ENCODE measurements at regions not wholly inside any gene's neighbourhood (a gene's known extent, or its start where the extent isn't known, plus 50 kb on each side); places are given as distances from the start of the nearest gene placed in this dataset.

DNA sequence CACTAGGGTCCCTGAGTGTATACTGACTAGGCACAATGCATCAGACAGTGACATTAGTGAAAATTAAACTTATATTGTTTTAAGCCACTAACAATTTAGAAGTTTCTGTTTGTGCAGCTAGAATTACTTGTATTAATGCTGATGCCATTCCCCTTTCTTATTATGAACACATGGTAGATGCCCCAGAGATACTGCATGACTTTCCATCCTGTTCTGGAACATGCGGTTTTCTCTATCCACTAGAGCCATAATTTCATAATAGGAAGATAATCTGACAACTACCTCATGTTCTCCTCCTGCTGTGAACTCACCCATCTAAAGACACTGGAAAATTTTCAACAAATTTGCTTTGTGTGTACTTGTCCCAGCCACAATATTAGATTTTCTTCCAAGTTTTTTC lies 1256.4 kb downstream of the FAM181B start:
- no peak for ATAC-seq
- 73% methylated on average over 1 of the region's 1 CpG for WGBS
- intact Hi-C loops (cut with DNase I): no loop called here
- Histone ChIP-seq H3K9me3 (ENCODE audit: control insufficient read depth, low read length) (no peaks in the 10 kb centered on the region), H3K27ac (ENCODE audit: low read length) (no peak overlapping the region), H3K4me1 (ENCODE audit: control insufficient read depth, insufficient read depth, low read length) (no peaks in the 10 kb centered on the region), H3K27me3 (ENCODE audit: control insufficient read depth, insufficient read depth) (no peaks in the 10 kb centered on the region), H3K4me3 (ENCODE audit: low read length) (no peak overlapping the region)
- no peak for DNase-seq

- 79% methylated on average over 2 of the region's 2 CpGs for WGBS
- Histone ChIP-seq H3K4me3 (ENCODE audit: low read length) (no peak overlapping the region), H3K27ac (ENCODE audit: low read length) (no peak overlapping the region), H3K4me1 (ENCODE audit: control insufficient read depth, insufficient read depth, low read length) (no peaks in the 10 kb centered on the region), H3K9me3 (ENCODE audit: control insufficient read depth, low read length) (no peaks in the 10 kb centered on the region), H3K27me3 (ENCODE audit: control insufficient read depth, insufficient read depth) (no peaks in the 10 kb centered on the region)
- no peak for ATAC-seq
- DNase-seq: no peak
- intact Hi-C loops (cut with DNase I): no loop called here
Measured at GRCh38 chr11:81476345-81476744, 1257.3 kb downstream of the FAM181B start.

- Histone ChIP-seq H3K27ac (ENCODE audit: low read length) (no peak overlapping the region), H3K4me1 (ENCODE audit: control insufficient read depth, insufficient read depth, low read length) (no peaks in the 10 kb centered on the region), H3K9me3 (ENCODE audit: control insufficient read depth, low read length) (no peaks in the 10 kb centered on the region), H3K27me3 (ENCODE audit: control insufficient read depth, insufficient read depth) (no peaks in the 10 kb centered on the region), H3K4me3 (ENCODE audit: low read length) (no peak overlapping the region)
- DNase-seq (no peak), ATAC-seq (no peak)
- WGBS: 72% methylated on average over 2 of the region's 2 CpGs
- intact Hi-C loops (cut with DNase I): no loop called here
Measured at GRCh38 chr11:81472646-81473045, 1261.0 kb downstream of the FAM181B start.

- WGBS: 71% methylated on average over 3 of the region's 3 CpGs
- no peak for ATAC-seq
Measured at GRCh38 chr11:81470446-81470845, 1263.2 kb downstream of the FAM181B start.

GRCh38 chr11:81459766-81460306 lies 1273.8 kb downstream of the FAM181B start:
- 74% methylated on average over 2 of the region's 2 CpGs for WGBS
- DNase-seq: no peak

More at GRCh38 chr11:81470446-81470845, 1263.2 kb downstream of the FAM181B start:
- H3K9me3 ChIP-seq (ENCODE audit: control insufficient read depth, low read length): no peaks in the 10 kb centered on the region
- DNase-seq: no peak
- no peaks in the 10 kb centered on the region for H3K4me1 ChIP-seq (ENCODE audit: control insufficient read depth, insufficient read depth, low read length)
- no peak overlapping the region for H3K4me3 ChIP-seq (ENCODE audit: low read length)
- intact Hi-C loops (cut with DNase I): no loop called here
- no peaks in the 10 kb centered on the region for H3K27me3 ChIP-seq (ENCODE audit: control insufficient read depth, insufficient read depth)
- no peak overlapping the region for H3K27ac ChIP-seq (ENCODE audit: low read length)

GRCh38 chr11:81449588-81450156 lies 1284.0 kb downstream of the FAM181B start:
- 85% methylated on average over 5 of the region's 5 CpGs for WGBS
- intact Hi-C loops (cut with DNase I): no loop called here
- ATAC-seq: no peak

More at GRCh38 chr11:81459766-81460306, 1273.8 kb downstream of the FAM181B start:
- no peak overlapping the region for H3K4me3 ChIP-seq (ENCODE audit: low read length)
- no peak for ATAC-seq
- intact Hi-C loops (cut with DNase I): no loop called here
- H3K9me3 ChIP-seq (ENCODE audit: control insufficient read depth, low read length): no peaks in the 10 kb centered on the region
- H3K27me3 ChIP-seq (ENCODE audit: control insufficient read depth, insufficient read depth): no peaks in the 10 kb centered on the region
- H3K27ac ChIP-seq (ENCODE audit: low read length): no peak overlapping the region
- H3K4me1 ChIP-seq (ENCODE audit: control insufficient read depth, insufficient read depth, low read length): no peaks in the 10 kb centered on the region

DNA sequence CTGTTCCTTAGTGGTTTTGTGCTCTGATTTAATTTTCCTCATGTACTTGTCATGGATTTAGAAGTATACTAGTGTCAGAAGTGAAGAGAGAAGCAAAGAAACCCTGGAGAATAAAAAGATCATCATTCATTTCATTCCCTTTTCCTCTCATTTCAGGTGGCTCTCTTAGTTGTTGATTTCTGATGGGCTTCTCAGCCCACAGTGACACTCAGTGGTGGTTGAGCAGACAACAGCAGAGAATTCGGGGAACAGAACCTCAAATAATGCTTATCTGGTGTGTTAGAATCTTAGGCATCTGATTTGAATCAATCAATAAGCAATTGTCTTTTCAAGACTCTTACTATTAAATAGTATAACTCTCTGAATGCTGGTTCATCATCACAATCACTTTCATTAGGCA lies 1289.4 kb downstream of the FAM181B start:
- no peaks in the 10 kb centered on the region for H3K4me1 ChIP-seq (ENCODE audit: control insufficient read depth, insufficient read depth, low read length)
- no peak overlapping the region for H3K27ac ChIP-seq (ENCODE audit: low read length)
- no peak overlapping the region for H3K4me3 ChIP-seq (ENCODE audit: low read length)
- ATAC-seq: no peak
- intact Hi-C loops (cut with DNase I): no loop called here
- DNase-seq: no peak
- H3K9me3 ChIP-seq (ENCODE audit: control insufficient read depth, low read length): no peaks in the 10 kb centered on the region
- H3K27me3 ChIP-seq (ENCODE audit: control insufficient read depth, insufficient read depth): no peaks in the 10 kb centered on the region
- 54% methylated on average over 1 of the region's 1 CpG for WGBS

More at GRCh38 chr11:81449588-81450156, 1284.0 kb downstream of the FAM181B start:
- H3K9me3 ChIP-seq (ENCODE audit: control insufficient read depth, low read length): no peaks in the 10 kb centered on the region
- no peak for DNase-seq
- no peaks in the 10 kb centered on the region for H3K27me3 ChIP-seq (ENCODE audit: control insufficient read depth, insufficient read depth)
- H3K4me1 ChIP-seq (ENCODE audit: control insufficient read depth, insufficient read depth, low read length): no peaks in the 10 kb centered on the region
- H3K27ac ChIP-seq (ENCODE audit: low read length): no peak overlapping the region
- no peak overlapping the region for H3K4me3 ChIP-seq (ENCODE audit: low read length)

DNA sequence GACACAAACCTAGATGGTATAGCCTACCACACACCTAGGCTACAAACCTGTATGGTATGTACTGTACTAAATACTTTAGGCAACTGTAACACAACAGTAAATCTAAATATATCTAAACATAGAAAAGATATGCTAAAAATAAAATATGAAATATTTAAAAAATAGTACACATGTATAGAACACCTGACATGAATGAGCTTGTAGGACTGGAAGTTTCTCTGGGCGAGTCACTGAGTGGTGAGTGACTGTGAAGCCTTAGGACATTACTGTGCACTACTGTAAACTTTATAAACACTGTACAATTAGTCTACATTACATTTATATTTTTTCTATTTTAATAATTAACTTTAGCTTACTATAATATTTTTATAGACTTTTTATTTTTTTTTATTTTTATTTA lies 1301.3 kb downstream of the FAM181B start:
- 92% methylated on average over 1 of the region's 1 CpG for WGBS
- intact Hi-C loops (cut with DNase I): no loop called here
- Histone ChIP-seq H3K27ac (ENCODE audit: low read length) (no peak overlapping the region), H3K4me3 (ENCODE audit: low read length) (no peak overlapping the region), H3K27me3 (ENCODE audit: control insufficient read depth, insufficient read depth) (no peaks in the 10 kb centered on the region), H3K4me1 (ENCODE audit: control insufficient read depth, insufficient read depth, low read length) (no peaks in the 10 kb centered on the region), H3K9me3 (ENCODE audit: control insufficient read depth, low read length) (no peaks in the 10 kb centered on the region)
- no peak for DNase-seq
- no peak for ATAC-seq

GRCh38 chr11:81424822-81425221 lies 1308.8 kb downstream of the FAM181B start:
- intact Hi-C loops (cut with DNase I): no loop called here
- no peak overlapping the region for H3K27ac ChIP-seq (ENCODE audit: low read length)
- 88% methylated on average over 2 of the region's 2 CpGs for WGBS
- no peak overlapping the region for H3K4me3 ChIP-seq (ENCODE audit: low read length)
- no peaks in the 10 kb centered on the region for H3K9me3 ChIP-seq (ENCODE audit: control insufficient read depth, low read length)
- H3K27me3 ChIP-seq (ENCODE audit: control insufficient read depth, insufficient read depth): no peaks in the 10 kb centered on the region
- DNase-seq: no peak
- no peak for ATAC-seq
- peaks cover 2% of the 10 kb centered on the region for H3K4me1 ChIP-seq (ENCODE audit: control insufficient read depth, insufficient read depth, low read length)

- DNase-seq (no peak), ATAC-seq (no peak)
- Histone ChIP-seq H3K27ac (ENCODE audit: low read length) (no peak overlapping the region), H3K9me3 (ENCODE audit: control insufficient read depth, low read length) (no peaks in the 10 kb centered on the region), H3K27me3 (ENCODE audit: control insufficient read depth, insufficient read depth) (no peaks in the 10 kb centered on the region), H3K4me3 (ENCODE audit: low read length) (no peak overlapping the region), H3K4me1 (ENCODE audit: control insufficient read depth, insufficient read depth, low read length) (peaks cover 2% of the 10 kb centered on the region)
- intact Hi-C loops (cut with DNase I): no loop called here
Measured at GRCh38 chr11:81422402-81422801, 1311.3 kb downstream of the FAM181B start.

DNA sequence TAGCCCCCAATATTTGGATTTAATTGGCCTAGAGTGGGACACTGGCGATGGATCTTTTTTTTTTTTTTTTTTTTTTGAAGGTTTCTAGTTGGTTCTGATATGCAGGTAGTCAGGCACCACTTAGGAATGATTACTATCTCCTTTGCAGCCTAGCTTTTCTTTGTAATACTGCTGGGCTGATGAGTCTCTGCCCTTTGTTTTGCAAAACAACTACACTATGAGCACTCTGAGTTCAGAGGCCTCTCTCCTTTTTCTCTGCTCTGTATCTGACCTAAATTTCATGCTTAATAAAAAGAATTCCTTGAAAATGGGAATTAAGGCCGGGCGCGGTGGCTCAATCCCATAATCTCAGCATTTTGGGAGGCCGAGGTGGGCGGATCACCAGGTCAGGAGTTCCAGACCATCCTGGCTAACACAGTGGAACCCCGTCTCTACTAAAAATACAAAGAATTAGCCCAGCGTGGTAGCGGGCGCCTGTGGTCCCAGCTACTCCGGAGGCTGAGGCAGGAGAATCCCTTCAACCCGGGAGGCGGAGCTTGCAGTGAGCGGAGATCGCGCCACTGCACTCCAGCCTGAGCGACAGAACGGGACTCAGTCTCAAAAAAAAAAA lies 1312.3 kb downstream of the FAM181B start:
- intact Hi-C loops (cut with DNase I): no loop called here

More for the DNA sequence above, 1312.3 kb downstream of the FAM181B start:
- ATAC-seq (no peak), DNase-seq (no peak)
- no peaks in the 10 kb centered on the region for H3K9me3 ChIP-seq (ENCODE audit: control insufficient read depth, low read length)
- no peak overlapping the region for H3K4me3 ChIP-seq (ENCODE audit: low read length)
- WGBS: 94% methylated on average over 18 of the region's 18 CpGs
- H3K27me3 ChIP-seq (ENCODE audit: control insufficient read depth, insufficient read depth): no peaks in the 10 kb centered on the region
- no peak overlapping the region for H3K27ac ChIP-seq (ENCODE audit: low read length)
- peaks cover 2% of the 10 kb centered on the region for H3K4me1 ChIP-seq (ENCODE audit: control insufficient read depth, insufficient read depth, low read length)
